Stomach (tissue), 8 donors: ENCODE measurements at regions not wholly inside any gene's neighbourhood (a gene's known extent, or its start where the extent isn't known, plus 50 kb on each side); places are given as distances from the start of the nearest gene placed in this dataset.

ENCODE experiments used
- DNase-seq, 2 donors: peaks; one replicate each; pipeline versions ENCODE4 v3.0.0 to v3.0.0-alpha.2; 2013 to 2019
- H3K27ac ChIP-seq, 5 donors: fragments of 200-600 bp in 4 of 5; sonication (generic) in 4 of 5; one replicate each; pipeline ENCODE4 v1.5.1; 2013 to 2019; ENCODE audit warnings: mild to moderate bottlenecking in 1 of 5, moderate library complexity in 1 of 5
- H3K27me3 ChIP-seq, 3 donors: fragments of 200-600 bp; sonication (generic); one replicate each; pipeline ENCODE4 v1.5.1; 2017 to 2019; ENCODE audit warnings: mixed run types in 1 of 3
- H3K36me3 ChIP-seq, 4 donors: fragments of 200-600 bp; sonication (generic); 1 replicate in 3 of 4; 2 replicates in 1 of 4; pipeline ENCODE4 v1.5.1; 2016 to 2019
- H3K4me1 ChIP-seq, 4 donors: fragments of 200-600 bp; sonication (generic); one replicate each; pipeline ENCODE4 v1.5.1; 2016 to 2019
- H3K4me3 ChIP-seq, 4 donors: fragments of 200-600 bp; sonication (generic) in 3 of 4; one replicate each; pipeline ENCODE4 v1.5.1; 2016 to 2019; ENCODE audit warnings: mild to moderate bottlenecking in 1 of 4
- H3K9me3 ChIP-seq, 4 donors: fragments of 200-600 bp; sonication (generic); one replicate each; pipeline ENCODE4 v1.5.1; 2016 to 2019
- EP300 ChIP-seq: sonication (generic); formaldehyde crosslinking; IDR thresholded peaks from one replicate; pipeline ENCODE4 v1.6.1; 2017; ENCODE audit warnings: antibody characterized with exemption
- POLR2A ChIP-seq, 4 donors: fragments of 450-650 bp; IDR thresholded peaks; one replicate each; pipeline ENCODE4 v1.6.1; 2016; ENCODE audit warnings: antibody characterized with exemption in 4 of 4, control low read depth in 2 of 4, mild to moderate bottlenecking in 1 of 4, moderate library complexity in 1 of 4
- POLR2AphosphoS5 ChIP-seq, 3 donors: sonication (generic); formaldehyde crosslinking; IDR thresholded peaks; one replicate each; pipeline ENCODE4 v1.6.1; 2016; ENCODE audit warnings: antibody characterized with exemption in 3 of 3
- WGBS, 5 donors: extraction: QIAGEN DNeasy Blood & Tissue Kit in 3 of 5; methylation state at CpG; one replicate each; pipeline versions ENCODE4 v1.1.5 to v1.1.7; 2013 to 2018; 5-methylcytosine and 5-hydroxymethylcytosine counted together
- intact Hi-C: fragments of 100-400 bp; cut with DNase I; formaldehyde crosslinking; loops from one replicate; pipeline ENCODE4 v1.15.1; 2023; ENCODE audit warnings: low total_unique reads
- TF ChIP-seq, protein P1 (sequence below), 7 experiments: fragments of 450-650 bp in 4 of 7; fragments of 200-600 bp in 3 of 7; sonication (generic) in 3 of 7; IDR thresholded peaks; one replicate each; pipeline ENCODE4 v1.5.1; 2016 to 2019; ENCODE audit warnings: antibody characterized with exemption in 7 of 7, control low read depth in 2 of 7, mild to moderate bottlenecking in 1 of 7
- donor health status: healthy with polysubstance abuse.
- donor health status: Bipolar disorder and iron deficiency.
- donor health status: healthy.

DNA sequence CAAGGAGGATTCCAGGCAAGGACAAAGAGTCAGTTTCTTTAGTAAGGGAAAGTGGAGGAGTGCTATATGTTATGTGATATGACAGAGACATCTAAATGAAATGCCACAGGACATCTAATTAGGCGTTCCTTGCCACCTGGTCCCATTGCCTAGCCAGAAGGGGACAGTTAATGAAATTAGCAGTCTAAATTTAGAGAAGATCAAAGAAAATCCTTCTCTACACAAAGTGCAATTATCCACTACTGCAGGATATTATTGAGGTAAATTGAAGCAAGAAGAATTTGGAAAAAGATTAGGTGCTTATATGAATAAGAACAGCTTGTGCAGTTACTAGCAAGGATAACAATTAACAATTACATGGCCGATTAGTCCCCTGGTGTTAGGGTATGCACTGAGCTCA, 495.3 kb upstream of the NMUR2 start:
- no peaks in the 10 kb centered on the region for H3K4me1 ChIP-seq
- no peak overlapping the region for H3K4me3 ChIP-seq
- no peaks in the 10 kb centered on the region for H3K36me3 ChIP-seq
- TF ChIP-seq EP300 (no peak), POLR2A (IDR thresholded peaks at IDR 0.05) (no peak), POLR2AphosphoS5 (IDR thresholded peaks at IDR 0.05) (no peak)
- TF ChIP-seq, protein P1, sequence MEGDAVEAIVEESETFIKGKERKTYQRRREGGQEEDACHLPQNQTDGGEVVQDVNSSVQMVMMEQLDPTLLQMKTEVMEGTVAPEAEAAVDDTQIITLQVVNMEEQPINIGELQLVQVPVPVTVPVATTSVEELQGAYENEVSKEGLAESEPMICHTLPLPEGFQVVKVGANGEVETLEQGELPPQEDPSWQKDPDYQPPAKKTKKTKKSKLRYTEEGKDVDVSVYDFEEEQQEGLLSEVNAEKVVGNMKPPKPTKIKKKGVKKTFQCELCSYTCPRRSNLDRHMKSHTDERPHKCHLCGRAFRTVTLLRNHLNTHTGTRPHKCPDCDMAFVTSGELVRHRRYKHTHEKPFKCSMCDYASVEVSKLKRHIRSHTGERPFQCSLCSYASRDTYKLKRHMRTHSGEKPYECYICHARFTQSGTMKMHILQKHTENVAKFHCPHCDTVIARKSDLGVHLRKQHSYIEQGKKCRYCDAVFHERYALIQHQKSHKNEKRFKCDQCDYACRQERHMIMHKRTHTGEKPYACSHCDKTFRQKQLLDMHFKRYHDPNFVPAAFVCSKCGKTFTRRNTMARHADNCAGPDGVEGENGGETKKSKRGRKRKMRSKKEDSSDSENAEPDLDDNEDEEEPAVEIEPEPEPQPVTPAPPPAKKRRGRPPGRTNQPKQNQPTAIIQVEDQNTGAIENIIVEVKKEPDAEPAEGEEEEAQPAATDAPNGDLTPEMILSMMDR (IDR thresholded peaks at IDR 0.05) = no peak
- H3K27me3 ChIP-seq = no peaks in the 10 kb centered on the region
- DNase-seq = no peak
- H3K27ac ChIP-seq = no peak overlapping the region
- intact Hi-C loops = no loop called here
- no peaks in the 10 kb centered on the region for H3K9me3 ChIP-seq
- WGBS, 5 donors = 66 to 78% (median 74%) methylated on average over 2 of the region's 2 CpGs

DNA sequence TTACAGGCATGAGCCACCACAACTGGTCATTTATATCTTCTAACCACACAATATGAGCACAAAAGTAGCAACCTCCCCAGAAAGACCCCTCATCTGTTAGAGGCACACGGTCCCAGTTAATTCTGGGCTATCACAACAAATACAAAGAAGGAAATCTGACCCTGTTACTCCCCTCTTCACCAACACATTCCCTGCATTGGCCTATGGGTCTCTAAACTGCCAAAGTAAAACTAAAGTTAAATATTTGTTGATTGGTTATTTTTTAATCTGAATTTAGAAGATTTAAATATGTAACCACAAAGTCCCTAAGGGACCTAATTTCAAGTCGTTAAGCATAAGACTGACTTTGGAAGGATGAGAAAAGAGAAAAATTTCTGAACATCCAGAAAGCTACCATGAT, 496.7 kb upstream of the NMUR2 start:
- no peak for DNase-seq
- no peaks in the 10 kb centered on the region for H3K36me3 ChIP-seq
- H3K27ac ChIP-seq = no peak overlapping the region
- 36 to 68% (median 57%) methylated on average over 2 of the region's 2 CpGs for WGBS, 5 donors
- no peaks in the 10 kb centered on the region for H3K27me3 ChIP-seq
- TF ChIP-seq, protein P1 (IDR thresholded peaks at IDR 0.05) = no peak
- TF ChIP-seq EP300 = no peak
- TF ChIP-seq POLR2A (IDR thresholded peaks at IDR 0.05) = no peak
- TF ChIP-seq POLR2AphosphoS5 (IDR thresholded peaks at IDR 0.05) = no peak
- intact Hi-C loops = no loop called here
- H3K4me1 ChIP-seq = no peaks in the 10 kb centered on the region
- no peaks in the 10 kb centered on the region for H3K9me3 ChIP-seq
- H3K4me3 ChIP-seq = no peak overlapping the region

DNA sequence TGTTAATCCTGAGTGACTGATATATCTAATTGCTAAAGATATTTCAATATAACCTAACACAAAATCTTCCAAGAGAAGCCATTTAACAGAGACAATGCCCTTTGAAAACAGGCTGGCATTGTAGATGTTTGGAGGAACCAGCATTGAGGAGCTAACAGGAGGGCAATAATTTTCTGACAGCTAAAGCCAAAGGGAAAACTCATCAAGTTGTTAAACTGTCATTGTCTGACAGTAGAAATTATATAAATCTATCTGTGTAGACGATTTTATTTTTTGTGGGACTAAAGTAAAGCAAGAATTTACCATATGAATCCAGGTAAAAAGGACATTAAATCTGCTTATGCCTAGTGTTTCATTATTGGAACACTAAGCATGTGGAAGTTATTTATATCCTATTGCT, 500.2 kb upstream of the NMUR2 start:
- Histone ChIP-seq H3K27ac (no peak overlapping the region), H3K4me1 (no peaks in the 10 kb centered on the region), H3K27me3 (no peaks in the 10 kb centered on the region), H3K9me3 (no peaks in the 10 kb centered on the region), H3K36me3 (no peaks in the 10 kb centered on the region), H3K4me3 (no peak overlapping the region)
- 50 to 68% (median 61%) methylated on average over 1 of the region's 1 CpG for WGBS, 5 donors
- TF ChIP-seq, protein P1 (IDR thresholded peaks at IDR 0.05) = no peak
- TF ChIP-seq EP300 (no peak), POLR2A (IDR thresholded peaks at IDR 0.05) (no peak), POLR2AphosphoS5 (IDR thresholded peaks at IDR 0.05) (no peak)
- intact Hi-C loops = no loop called here
- no peak for DNase-seq

DNA sequence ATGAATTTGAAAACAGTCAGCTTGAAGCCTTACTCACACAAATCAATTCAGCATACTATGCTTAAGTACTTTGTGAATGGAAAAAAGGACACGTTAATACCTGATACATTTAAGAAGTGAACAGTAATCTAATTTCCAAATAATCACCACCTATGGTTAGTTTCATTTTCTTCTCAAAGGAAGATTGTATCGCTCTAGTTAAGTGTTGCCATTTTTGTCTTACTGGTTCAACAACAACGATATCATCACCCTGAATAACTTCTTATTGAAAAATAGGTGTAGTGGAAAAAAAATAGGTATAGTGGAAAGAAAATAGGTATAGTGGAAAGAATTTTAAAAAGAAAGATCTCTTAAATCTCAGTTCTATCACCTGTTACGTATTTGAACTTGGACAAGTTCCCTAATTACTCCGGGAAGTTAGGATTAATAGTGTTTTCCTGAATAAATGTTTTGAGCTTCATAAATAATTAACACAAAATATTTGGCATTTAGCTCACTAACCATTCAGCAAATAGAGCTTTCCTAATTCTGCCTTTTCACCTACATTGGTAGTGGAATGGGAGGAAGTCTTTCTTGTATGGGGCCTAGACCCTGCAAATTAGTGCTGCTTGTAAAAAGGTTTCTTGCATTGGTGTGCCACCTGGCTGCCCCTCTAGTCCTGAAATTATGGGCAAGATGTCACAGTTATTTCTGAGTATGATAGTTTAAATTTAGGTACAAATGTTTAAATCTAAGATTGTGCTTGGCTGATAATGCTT, 502.6 kb upstream of the NMUR2 start:
- intact Hi-C loops = no loop called here
- TF ChIP-seq, protein P1 (IDR thresholded peaks at IDR 0.05) = peak in 1 of 7 experiments; percentile 12
- no peak for TF ChIP-seq POLR2AphosphoS5 (IDR thresholded peaks at IDR 0.05)
- DNase-seq = peak in 1 of 2 donors; percentile 2
- Histone ChIP-seq H3K27ac (no peak overlapping the region), H3K4me3 (no peak overlapping the region), H3K27me3 (no peaks in the 10 kb centered on the region), H3K4me1 (no peaks in the 10 kb centered on the region), H3K36me3 (no peaks in the 10 kb centered on the region), H3K9me3 (no peaks in the 10 kb centered on the region)
- WGBS, 5 donors = 55 to 75% (median 61%) methylated on average over 5 of the region's 5 CpGs
